Neural progenitor cell (in vitro differentiated cells): ENCODE measurements at regions not wholly inside any gene's neighbourhood (a gene's known extent, or its start where the extent isn't known, plus 50 kb on each side); places are given as distances from the start of the nearest gene placed in this dataset.
A peak's percentile ranks its signal among the peaks of the same experiment; 100 is the strongest.

ENCODE experiments used
- DNase-seq: peaks from one replicate; pipeline ENCODE4 v3.0.0-alpha.2; 2016; ENCODE audit warnings: low spot score
- H2AFZ ChIP-seq: fragments of 200-600 bp; sonication (generic); replicated peaks from 2 replicates; pipeline ENCODE4 v1.6.1; 2016; ENCODE audit warnings: antibody characterized with exemption
- H3F3A ChIP-seq: fragments of 200-600 bp; sonication (generic); 2 replicates; pipeline ENCODE4 v1.6.1; 2016; ENCODE audit warnings: antibody characterized with exemption, low read depth
- H3K27ac ChIP-seq: fragments of 200-600 bp; sonication (generic); 2 replicates; pipeline ENCODE4 v1.5.1; 2016; ENCODE audit warnings: mild to moderate bottlenecking
- H3K27me3 ChIP-seq: fragments of 200-600 bp; sonication (generic); 2 replicates; pipeline ENCODE4 v1.6.1; 2016; ENCODE audit warnings: mild to moderate bottlenecking, moderate library complexity
- H3K36me3 ChIP-seq: fragments of 200-600 bp; sonication (generic); 2 replicates; pipeline ENCODE4 v1.5.1; 2016
- H3K4me1 ChIP-seq: fragments of 200-600 bp; sonication (generic); 2 replicates; pipeline ENCODE4 v1.6.1; 2016; ENCODE audit warnings: mixed run types
- H3K4me2 ChIP-seq: fragments of 200-600 bp; sonication (generic); 2 replicates; pipeline ENCODE4 v1.6.1; 2016
- H3K4me3 ChIP-seq: fragments of 200-600 bp; sonication (generic); 2 replicates; pipeline ENCODE4 v1.5.1; 2016
- H3K79me2 ChIP-seq: fragments of 200-600 bp; sonication (generic); 2 replicates; pipeline ENCODE4 v1.6.1; 2016; ENCODE audit warnings: low read depth
- H3K9ac ChIP-seq: fragments of 200-600 bp; sonication (generic); 2 replicates; pipeline ENCODE4 v1.6.1; 2016
- H3K9me3 ChIP-seq: fragments of 200-600 bp; sonication (generic); 2 replicates; pipeline ENCODE4 v1.5.1; 2016; ENCODE audit warnings: low read depth
- H4K20me1 ChIP-seq: fragments of 200-600 bp; sonication (generic); 2 replicates; pipeline ENCODE4 v1.6.1; 2016; ENCODE audit warnings: low read depth
- H3K27ac Mint-ChIP-seq: 3 replicates; pipeline ENCODE4 v1.8.0; 2021; ENCODE audit warnings: mixed read lengths
- H3K27me3 Mint-ChIP-seq: 2 replicates; pipeline ENCODE4 v1.8.0; 2022; ENCODE audit warnings: low read depth, mild to moderate bottlenecking, inconsistent platforms, moderate library complexity, mixed read lengths; ENCODE audit not compliant: insufficient read depth
- H3K36me3 Mint-ChIP-seq: 3 replicates; pipeline ENCODE4 v1.8.0; 2021; ENCODE audit warnings: mixed read lengths
- H3K4me1 Mint-ChIP-seq: 3 replicates; pipeline ENCODE4 v1.8.0; 2021; ENCODE audit warnings: mixed read lengths
- H3K4me3 Mint-ChIP-seq: 3 replicates; pipeline ENCODE4 v1.8.0; 2021; ENCODE audit warnings: mild to moderate bottlenecking, moderate library complexity, mixed read lengths
- H3K9me3 Mint-ChIP-seq: 3 replicates; pipeline ENCODE4 v1.8.0; 2020; ENCODE audit warnings: mixed read lengths
- EZH2 ChIP-seq: fragments of 200-600 bp; sonication (generic); IDR thresholded peaks from 2 replicates; pipeline ENCODE4 v1.6.1; 2017; ENCODE audit warnings: antibody characterized with exemption, mild to moderate bottlenecking, moderate library complexity
- EZH2phosphoT487 ChIP-seq: fragments of 200-600 bp; sonication (generic); IDR thresholded peaks from 2 replicates; pipeline ENCODE4 v1.6.1; 2017; ENCODE audit warnings: antibody characterized with exemption
- TF ChIP-seq, protein P1 (sequence below): fragments of 200-600 bp; sonication (generic); IDR thresholded peaks from 2 replicates; pipeline ENCODE4 v1.5.1; 2017; ENCODE audit warnings: antibody characterized with exemption, mild to moderate bottlenecking

DNA sequence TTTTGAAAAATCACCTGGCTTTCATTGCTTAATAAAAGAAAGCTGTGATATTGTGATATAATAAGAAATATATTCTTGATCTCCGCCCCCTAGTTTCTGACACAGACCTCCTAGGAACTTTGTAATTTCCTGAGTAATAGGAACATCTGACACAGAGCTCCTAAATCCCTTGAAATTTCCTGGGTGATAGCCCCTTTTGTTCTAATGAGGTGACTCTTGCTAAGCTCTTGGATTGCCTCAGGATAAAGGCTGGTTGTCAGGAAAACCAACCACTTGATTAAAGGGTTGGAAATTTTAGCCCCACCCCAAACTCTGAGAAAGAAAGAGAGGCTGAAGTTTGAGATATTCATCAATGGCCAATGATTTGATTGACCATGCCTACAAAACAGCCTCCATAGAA lies 326.4 kb upstream of the KIF2B start:
- no peaks in the 10 kb centered on the region for H3K9me3 Mint-ChIP-seq
- peaks cover 18% of the 10 kb centered on the region for H3K4me1 ChIP-seq
- H3K79me2 ChIP-seq = no peaks in the 10 kb centered on the region
- H3K36me3 Mint-ChIP-seq = no peaks in the 10 kb centered on the region
- no peaks in the 10 kb centered on the region for H3F3A ChIP-seq
- no peaks in the 10 kb centered on the region for H3K9me3 ChIP-seq
- no peak overlapping the region for H3K4me3 ChIP-seq
- no peaks in the 10 kb centered on the region for H3K36me3 ChIP-seq
- TF ChIP-seq, protein P1, sequence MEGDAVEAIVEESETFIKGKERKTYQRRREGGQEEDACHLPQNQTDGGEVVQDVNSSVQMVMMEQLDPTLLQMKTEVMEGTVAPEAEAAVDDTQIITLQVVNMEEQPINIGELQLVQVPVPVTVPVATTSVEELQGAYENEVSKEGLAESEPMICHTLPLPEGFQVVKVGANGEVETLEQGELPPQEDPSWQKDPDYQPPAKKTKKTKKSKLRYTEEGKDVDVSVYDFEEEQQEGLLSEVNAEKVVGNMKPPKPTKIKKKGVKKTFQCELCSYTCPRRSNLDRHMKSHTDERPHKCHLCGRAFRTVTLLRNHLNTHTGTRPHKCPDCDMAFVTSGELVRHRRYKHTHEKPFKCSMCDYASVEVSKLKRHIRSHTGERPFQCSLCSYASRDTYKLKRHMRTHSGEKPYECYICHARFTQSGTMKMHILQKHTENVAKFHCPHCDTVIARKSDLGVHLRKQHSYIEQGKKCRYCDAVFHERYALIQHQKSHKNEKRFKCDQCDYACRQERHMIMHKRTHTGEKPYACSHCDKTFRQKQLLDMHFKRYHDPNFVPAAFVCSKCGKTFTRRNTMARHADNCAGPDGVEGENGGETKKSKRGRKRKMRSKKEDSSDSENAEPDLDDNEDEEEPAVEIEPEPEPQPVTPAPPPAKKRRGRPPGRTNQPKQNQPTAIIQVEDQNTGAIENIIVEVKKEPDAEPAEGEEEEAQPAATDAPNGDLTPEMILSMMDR = no peak
- TF ChIP-seq EZH2 (no peak), EZH2phosphoT487 (no peak)
- H4K20me1 ChIP-seq = no peaks in the 10 kb centered on the region
- no peak overlapping the region for H2AFZ ChIP-seq
- H3K4me3 Mint-ChIP-seq = no peak overlapping the region
- H3K27ac ChIP-seq = no peak overlapping the region
- no peak overlapping the region for H3K27ac Mint-ChIP-seq
- H3K27me3 ChIP-seq = no peaks in the 10 kb centered on the region
- H3K4me2 ChIP-seq = peak overlapping the region; percentile 32
- no peak overlapping the region for H3K9ac ChIP-seq
- H3K27me3 Mint-ChIP-seq = no peaks in the 10 kb centered on the region
- peak; percentile 69 for DNase-seq
- peaks cover 4% of the 10 kb centered on the region for H3K4me1 Mint-ChIP-seq

DNA sequence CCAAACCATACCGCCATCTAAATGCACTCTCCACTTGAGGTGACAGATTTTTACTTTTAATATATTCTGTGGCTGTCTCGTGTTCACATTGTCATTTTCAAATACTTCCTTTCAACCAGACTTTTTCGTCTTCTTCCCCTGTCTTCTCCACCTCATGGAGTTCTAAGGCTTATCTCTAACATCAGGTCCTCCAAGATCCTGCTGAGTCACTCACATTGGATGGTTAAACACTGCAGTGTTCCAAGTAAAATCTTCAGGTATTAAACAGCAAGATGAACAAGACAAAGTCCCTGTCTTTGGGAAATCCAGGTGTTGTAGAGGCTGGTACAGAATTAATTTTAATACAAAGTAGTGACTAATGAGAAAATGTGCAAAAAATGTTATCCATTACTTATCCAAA lies 330.2 kb upstream of the KIF2B start:
- Mint-ChIP-seq H3K9me3 (no peaks in the 10 kb centered on the region), H3K36me3 (no peaks in the 10 kb centered on the region), H3K4me1 (peaks cover 7% of the 10 kb centered on the region), H3K27ac (no peak overlapping the region), H3K27me3 (no peaks in the 10 kb centered on the region), H3K4me3 (no peak overlapping the region)
- no peaks in the 10 kb centered on the region for H4K20me1 ChIP-seq
- no peak overlapping the region for H3K27ac ChIP-seq
- H3F3A ChIP-seq = no peaks in the 10 kb centered on the region
- H3K9me3 ChIP-seq = no peaks in the 10 kb centered on the region
- no peak overlapping the region for H3K4me2 ChIP-seq
- H3K27me3 ChIP-seq = no peaks in the 10 kb centered on the region
- H3K9ac ChIP-seq = no peak overlapping the region
- no peaks in the 10 kb centered on the region for H3K36me3 ChIP-seq
- no peak for TF ChIP-seq EZH2phosphoT487
- TF ChIP-seq, protein P1 = no peak
- TF ChIP-seq EZH2 = no peak
- no peak overlapping the region for H2AFZ ChIP-seq
- no peak overlapping the region for H3K4me3 ChIP-seq
- no peaks in the 10 kb centered on the region for H3K79me2 ChIP-seq
- peaks cover 18% of the 10 kb centered on the region for H3K4me1 ChIP-seq
- DNase-seq = no peak

DNA sequence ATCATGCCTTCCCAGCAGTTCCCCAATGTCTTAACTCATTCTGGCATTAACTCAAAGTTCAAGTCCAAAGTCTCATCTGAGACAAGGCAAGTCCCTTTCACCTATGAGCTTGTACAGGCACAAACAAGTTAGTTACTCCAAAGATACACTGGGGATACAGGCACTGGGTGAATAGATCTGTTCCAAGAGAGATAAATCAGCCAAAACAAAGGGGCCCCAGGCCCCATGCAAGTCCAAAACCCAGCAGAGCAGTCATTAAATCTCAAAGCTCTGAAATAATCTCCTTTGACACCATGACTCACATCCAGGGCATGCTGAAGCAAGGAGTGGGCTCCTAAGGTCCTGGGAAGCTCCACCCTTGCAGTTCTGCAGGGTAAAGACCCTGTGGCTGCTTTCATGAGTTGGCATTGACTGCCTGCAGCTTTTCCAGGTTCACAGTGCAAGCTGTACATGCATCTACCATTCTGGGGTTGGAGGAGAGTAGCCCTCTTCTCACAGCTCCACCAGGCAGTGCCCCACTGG lies 332.2 kb upstream of the KIF2B start:
- Histone ChIP-seq H3K27ac (no peak overlapping the region), H3K36me3 (no peaks in the 10 kb centered on the region), H3K79me2 (no peaks in the 10 kb centered on the region), H3K9me3 (no peaks in the 10 kb centered on the region), H3F3A (no peaks in the 10 kb centered on the region), H3K4me3 (no peak overlapping the region), H2AFZ (no peak overlapping the region), H4K20me1 (no peaks in the 10 kb centered on the region), H3K9ac (no peak overlapping the region), H3K4me1 (peaks cover 5% of the 10 kb centered on the region), H3K4me2 (no peak overlapping the region), H3K27me3 (no peaks in the 10 kb centered on the region)
- Mint-ChIP-seq H3K27ac (no peak overlapping the region), H3K4me1 (peaks cover 3% of the 10 kb centered on the region), H3K36me3 (no peaks in the 10 kb centered on the region), H3K9me3 (no peaks in the 10 kb centered on the region), H3K27me3 (no peaks in the 10 kb centered on the region), H3K4me3 (no peak overlapping the region)
- DNase-seq = no peak
- TF ChIP-seq, protein P1 = no peak
- TF ChIP-seq EZH2phosphoT487 (no peak), EZH2 (no peak)
